Left ventricle myocardium superior (tissue), 1 donor: ENCODE measurements at regions not wholly inside any gene's neighbourhood (a gene's known extent, or its start where the extent isn't known, plus 50 kb on each side); places are given as distances from the start of the nearest gene placed in this dataset.

Experiments
- ATAC-seq: fragments of 200-7000 bp; cut with Tn5 transposase; one replicate; pipeline ENCODE4 v1.9.1; 2020; ENCODE audit warnings: mild to moderate bottlenecking, moderate library complexity
- DNase-seq: peaks from one replicate; pipeline ENCODE4 v3.0.0-alpha.2; 2020
- intact Hi-C: fragments of 100-400 bp; cut with micrococcal nuclease; formaldehyde crosslinking; loops from one replicate; pipeline ENCODE4 v1.11.0; 2022
- donor health status: DM: no; HTN: yes; CAD: no; lungs with severe emphysema.

DNA sequence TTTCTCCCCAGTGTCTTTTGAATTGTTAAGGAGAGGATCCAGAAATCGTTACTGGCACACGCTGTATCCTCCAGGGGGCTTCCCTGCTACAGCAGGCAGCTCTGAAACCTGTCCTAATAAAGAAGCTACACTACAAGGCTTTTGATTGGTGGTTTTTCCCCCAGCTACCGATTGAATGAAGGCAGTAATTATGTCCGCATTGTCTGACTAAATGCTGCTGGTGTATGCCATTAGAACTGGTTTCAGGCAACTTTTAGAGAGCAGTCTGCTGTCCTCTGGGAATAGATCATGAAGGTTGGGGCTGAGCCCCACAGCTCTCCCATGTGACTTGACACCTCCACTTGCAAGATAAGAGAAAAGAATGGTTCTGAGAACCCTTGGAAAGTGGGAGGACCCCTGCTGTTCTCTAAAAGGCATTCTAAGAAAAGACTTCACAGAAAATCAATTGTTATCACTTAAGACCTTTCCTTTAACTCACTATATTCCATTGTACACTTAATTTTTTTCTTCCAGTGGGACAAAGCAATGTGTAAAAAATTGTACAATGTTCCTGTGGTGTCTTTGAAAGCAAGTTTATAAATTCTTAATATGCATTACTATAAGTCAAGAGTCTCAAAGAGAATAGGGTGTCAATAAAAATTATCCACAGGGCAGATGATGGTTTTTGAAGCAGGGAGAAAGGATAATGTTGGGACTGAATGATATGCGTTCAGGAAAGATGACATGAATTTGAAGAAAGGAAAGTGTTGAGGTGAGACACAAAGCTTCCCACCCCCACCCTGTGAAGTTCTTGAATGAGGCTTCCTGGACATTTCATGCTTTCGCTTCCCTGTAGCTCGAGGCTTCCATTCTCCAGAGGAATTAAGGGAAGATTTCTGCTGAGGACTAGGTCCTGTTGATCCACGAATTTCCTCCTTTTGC, 53.0 kb upstream of the DAZL start:
- ATAC-seq = no peak
- intact Hi-C loops = no loop called here
- DNase-seq = no peak

DNA sequence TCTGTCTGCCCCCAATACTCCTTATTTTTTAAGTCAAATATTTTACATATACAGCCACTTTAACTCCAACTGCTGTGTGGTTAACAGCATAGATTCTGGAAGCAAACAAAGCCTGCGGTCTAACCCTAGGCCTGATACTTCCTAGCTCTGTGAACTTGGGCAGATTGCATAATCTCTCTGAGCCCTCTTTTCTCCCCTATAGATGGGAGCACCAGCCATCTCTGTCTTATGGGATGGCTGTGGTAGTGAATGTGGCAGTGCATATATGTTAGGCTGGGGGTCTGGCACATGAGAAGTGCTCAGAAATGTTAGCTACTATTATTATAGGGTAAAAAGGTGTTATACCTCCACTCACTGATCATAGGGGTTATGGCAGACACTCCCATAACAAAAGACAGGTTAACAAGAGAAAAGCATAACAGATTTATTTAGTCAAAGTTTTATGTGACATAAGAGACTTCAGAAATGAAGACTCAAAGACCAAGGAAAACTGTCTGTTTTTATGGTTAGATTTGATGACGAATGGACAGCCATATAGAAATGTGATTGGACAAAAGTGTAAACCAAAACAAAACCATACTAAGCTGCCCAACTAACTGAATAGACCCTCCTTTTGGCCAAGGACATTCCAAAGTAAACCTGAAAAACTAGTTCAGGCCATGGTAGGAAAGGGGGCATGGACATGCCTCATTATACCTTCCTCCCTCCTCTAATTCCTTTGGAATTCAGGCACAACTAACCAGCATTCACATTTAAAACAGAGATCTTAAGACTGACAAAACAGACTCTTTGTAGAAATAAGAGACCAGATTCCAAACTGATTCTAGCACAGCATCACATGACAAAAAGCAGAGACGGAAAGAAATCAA, 53.9 kb upstream of the DAZL start:
- DNase-seq (no peak), ATAC-seq (no peak)
- intact Hi-C loops = no loop called here

DNA sequence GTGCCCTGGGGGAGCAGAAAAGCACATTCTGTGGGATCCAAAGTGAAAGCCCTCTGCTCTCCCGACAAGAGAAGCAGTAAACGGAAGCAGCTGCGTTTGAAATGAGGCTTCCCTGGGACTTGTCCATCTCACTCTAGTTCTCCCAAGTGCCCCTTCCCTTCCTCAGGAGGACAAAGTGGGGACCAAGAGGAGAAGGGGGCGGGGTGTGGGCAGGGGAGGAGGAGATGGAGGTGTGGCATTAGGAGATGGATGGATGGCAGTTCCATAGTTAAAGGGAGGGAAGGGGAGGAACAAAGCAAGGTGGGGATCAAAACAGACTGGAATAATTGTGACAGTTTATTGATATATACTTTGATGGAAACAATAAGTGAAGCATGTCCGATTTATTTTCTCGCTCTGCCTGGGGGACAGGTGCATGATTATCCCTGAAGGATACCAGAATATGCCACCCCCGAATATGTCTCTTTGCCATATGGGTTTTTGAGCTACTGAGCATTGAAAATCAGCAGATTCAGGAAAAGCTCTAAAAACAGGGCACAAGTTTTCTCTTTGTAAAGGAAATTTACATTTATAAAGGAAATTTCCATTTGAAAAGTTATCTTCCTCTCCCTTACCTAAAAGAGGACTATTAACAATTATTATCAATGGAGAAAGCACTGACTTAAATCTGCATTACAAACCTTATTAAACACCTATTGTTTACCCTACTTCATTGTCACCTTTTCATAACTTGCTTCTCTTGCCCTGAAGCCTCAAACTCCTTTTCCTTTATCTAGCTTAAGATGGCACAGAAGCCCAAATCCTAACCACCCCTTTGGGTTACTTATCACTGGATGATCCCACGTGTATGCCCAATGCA, 58.9 kb upstream of the DAZL start:
- intact Hi-C loops = no loop called here
- ATAC-seq = no peak
- DNase-seq = no peak

DNA sequence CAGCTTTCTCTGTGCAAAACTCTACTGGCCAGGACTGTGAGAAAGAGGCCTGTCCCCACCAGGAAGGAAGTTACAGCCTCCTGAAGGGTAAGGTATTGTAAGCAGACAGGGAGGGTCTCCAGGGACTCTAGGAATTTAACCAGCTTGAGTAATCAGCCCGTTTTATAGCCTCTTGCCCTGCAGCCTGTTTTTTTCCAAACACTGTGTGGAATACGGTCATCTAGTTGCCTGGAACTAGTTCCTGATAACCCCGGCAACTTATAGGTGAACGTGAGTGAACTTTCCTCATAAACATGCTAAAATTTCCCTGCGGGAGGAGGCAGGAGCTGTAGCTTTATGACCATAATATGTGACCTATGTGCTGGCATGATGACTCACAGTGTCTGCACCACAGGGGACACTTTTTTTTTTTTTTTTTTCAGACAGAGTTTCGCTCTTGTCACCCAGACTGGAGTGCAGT, 60.1 kb upstream of the DAZL start:
- intact Hi-C loops = no loop called here
- DNase-seq (no peak), ATAC-seq (peak; percentile 41)

DNA sequence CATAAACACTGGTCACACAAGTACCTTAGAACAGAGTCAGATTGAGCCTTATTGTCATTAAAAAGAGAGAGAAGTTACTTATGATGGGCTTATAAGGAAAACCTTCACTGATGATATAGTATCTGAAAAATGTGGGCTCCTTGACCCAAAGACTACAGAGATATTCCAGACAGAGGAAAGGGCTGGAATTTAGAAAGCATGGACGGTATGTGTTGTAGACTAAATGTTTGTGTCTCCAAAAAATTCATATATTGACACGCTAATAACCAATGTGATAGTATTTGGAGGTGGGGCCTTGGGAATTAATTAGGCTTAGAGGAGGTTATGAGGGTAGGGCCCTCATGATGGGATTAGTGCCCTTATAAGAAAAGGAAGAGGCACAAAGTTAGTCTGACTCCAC, 61.0 kb upstream of the DAZL start:
- DNase-seq (no peak), ATAC-seq (no peak)
- intact Hi-C loops = no loop called here

DNA sequence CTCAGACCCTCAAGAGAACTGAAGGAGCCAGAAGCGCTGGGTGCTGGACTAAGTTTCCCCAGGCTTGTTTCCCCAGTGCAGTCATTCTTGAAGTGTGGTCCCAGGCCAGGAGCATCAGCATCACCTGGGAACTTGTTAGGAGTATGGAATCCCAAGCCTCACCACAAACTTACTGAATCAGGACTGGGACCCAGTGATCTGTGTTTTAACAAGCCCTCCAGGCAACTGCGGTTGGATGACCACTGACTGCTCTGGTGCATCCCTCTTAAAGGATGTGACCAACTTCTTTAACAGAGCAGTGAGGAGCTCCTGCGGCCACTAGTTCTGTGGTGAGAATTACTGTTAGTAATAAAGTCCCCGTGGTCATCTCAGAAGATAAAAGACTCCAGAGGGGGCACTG, 62.4 kb upstream of the DAZL start:
- intact Hi-C loops = no loop called here
- no peak for ATAC-seq
- no peak for DNase-seq

DNA sequence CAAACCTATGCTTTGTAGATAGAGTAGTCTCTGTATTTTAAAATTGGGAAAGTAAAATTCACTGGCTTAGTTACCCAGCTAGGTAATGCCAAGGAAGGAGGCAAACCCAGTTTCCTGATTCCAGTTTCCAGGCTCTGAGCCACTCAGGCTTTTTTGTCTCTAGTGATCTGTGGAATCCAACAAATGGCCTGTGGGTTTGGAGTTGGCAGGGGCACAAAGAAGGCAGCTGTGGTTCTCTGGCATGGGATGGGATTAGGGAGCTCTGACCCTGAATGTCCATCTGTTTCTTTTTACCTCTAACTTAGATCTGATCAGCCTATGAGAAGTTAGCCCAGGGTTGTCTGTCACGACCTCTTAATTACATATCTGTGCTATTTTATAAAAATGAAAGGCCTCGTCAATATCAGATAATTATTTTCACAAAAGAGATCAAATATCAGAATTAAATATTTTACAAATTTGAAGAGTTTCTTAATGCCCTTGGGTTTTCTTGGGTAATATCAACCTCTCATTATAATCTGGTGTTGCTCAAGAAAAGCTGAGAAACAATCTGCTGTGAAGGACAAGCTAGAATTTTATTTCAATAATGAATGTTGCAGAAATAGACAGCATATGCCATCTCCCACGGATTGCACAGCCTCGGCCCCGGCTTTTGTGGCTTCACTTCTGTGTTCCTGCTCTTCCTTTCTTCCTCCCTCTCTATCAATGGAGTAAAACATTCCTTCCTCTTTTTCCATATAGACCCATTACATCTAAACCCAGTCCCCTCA, 63.7 kb upstream of the DAZL start:
- ATAC-seq (no peak), DNase-seq (peak; percentile 23)
- intact Hi-C loops = no loop called here

DNA sequence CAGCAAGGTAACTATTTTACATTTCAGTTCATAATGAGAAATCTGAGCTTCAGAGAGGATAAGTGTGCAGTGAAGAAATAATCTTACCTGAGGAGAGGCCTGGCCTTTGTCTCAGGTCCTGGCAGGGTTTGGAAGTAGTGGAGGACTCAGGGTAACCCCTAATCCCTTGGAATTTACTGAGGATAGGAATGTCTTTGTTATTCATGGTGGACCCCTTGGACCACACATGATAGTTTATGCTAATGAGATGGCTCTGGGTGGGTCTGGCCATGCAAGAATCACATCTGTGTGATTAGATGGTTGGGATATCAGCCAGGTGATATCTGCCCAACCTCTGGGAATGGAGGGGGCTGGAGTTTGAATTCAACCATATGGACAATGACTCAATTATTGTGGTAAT, 65.0 kb upstream of the DAZL start:
- DNase-seq = no peak
- ATAC-seq = no peak
- intact Hi-C loops = no loop called here

DNA sequence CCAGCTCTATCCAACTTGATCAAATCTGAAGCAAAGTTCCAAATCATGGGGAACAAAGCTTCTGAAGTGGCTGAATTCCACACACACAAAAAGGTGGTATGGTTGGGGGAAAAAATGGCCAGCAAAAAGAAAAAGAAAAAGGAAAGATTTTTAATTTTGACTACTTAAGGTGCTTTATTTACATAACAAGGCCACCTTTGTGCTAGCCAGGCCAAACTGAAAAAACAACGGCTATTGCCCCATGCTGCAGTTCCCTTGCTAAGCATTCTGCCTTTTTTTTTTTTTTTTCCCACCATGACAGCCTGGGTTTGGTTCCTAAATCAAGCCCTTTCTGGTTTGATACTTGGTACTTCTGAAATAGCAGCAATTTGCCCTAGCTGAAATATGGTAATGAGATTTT, 66.5 kb upstream of the DAZL start:
- DNase-seq (no peak), ATAC-seq (no peak)
- intact Hi-C loops = no loop called here

DNA sequence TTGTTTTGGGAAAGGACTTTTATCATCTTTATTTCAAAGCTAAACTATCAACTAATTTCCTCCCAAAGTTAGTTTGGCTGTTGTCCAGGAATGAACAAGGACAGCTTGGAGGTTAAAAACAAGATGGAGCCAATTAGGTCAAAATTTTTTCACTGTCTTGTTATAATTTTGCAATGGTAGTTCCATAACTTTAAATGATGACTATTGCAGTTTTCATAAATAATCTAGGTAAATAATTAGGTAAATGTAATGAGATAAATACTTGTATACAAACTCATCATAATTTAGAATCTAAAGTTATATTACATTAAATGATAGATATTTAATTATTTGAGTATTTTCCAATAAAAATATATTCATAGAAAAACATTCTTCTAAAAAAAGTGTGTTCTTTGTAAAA, 68.3 kb upstream of the DAZL start:
- intact Hi-C loops = no loop called here
- no peak for DNase-seq
- no peak for ATAC-seq

DNA sequence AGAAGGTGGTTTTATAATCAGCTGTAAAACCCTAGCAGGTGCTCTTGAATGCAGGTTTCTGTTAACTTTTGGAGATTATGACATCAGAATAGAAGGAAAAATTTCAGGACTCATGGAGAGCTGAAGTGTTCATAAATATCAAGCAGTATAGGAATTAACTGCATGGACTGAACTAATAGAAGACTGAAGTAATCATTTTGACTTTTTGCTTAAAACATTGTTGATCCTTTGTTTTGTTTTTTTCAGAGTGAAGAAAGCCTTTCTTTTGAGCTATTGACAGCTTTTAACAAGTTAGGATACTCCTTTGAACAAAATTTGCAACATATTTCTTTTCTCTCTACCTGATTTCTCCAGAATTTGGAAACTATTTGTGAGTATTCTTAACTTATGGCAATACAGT, 70.6 kb upstream of the DAZL start:
- no peak for ATAC-seq
- no peak for DNase-seq
- intact Hi-C loops = no loop called here

DNA sequence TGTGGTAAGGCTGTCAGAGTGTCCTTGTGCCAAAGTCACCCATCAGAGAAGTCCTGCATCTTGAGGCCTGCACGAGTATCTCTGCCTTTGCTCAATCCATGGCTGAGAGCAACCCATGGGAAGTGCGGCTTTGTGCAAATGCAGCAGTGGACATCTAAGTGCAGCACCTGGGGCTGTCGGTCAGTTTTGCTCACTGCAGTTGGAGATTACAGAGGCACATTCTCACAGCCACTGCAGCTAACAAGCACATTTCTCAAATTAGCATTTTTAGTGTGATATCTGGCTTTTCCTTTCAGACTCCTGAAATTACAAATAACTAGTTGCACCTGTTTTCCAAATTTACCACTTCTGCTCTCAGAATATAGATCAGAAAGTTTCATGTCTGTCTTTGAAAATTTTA, 81.5 kb upstream of the DAZL start:
- intact Hi-C loops = no loop called here

DNA sequence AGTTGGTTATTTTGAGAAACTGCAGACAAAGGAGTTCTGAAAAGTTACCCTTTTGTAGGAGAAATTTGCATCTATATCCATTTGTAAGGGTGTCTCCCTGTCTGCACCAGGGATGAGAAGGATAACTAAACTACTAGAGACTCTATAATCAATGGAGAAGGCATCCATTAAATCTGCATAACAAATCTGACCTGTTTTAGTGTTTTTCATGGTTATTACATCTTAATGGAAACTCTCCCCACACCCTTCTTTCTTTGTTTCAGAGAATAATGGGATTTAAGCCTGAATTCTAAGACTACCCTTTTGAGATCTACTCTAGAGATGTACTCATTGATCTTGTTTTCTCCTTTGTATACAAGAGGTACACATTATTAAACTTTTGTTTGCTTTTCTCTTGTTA, 82.0 kb upstream of the DAZL start:
- ATAC-seq = no peak
- intact Hi-C loops = no loop called here
- DNase-seq = no peak

More for the DNA sequence above, 81.5 kb upstream of the DAZL start:
- ATAC-seq (no peak), DNase-seq (no peak)

DNA sequence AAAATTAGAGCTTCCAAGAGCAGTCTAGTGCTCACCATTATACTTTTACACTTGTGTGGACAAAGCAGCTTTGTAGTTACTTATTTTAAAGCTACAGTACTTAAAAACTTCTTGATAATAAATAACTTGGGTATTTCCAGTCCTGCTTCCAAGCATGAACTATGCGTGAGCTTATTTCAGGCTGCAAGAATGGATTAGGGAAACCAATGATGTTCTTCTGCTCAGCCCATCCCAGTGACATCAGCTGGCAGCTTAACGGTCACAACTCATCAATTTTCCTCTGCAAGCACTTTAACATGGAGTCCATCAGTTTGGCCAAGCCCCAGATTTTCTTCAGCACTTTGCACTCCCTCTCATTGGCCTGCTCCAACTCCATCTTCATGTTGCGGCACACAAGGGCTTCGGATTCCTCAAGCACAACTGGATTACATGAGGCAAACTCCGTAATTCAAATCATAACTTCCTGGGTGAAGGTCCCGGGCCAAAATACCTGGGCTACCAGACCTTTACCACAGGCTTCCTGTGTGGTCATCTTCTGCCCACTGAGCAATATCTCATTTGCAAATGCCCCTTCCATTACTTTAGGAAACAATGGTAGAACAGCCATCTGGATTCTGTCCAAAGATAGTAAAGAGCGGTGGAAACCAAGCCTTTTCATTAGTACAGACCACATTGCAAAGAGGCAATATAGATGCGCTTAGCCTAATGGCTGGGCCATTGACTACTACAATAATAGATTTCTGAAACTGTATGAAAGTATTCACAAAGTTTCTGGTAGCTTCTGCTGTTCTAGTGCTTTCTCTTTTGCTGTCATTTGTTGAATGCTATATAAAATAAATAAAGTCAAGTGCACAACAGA, 87.5 kb upstream of the DAZL start:
- no peak for ATAC-seq
- intact Hi-C loops = no loop called here
- DNase-seq = no peak

DNA sequence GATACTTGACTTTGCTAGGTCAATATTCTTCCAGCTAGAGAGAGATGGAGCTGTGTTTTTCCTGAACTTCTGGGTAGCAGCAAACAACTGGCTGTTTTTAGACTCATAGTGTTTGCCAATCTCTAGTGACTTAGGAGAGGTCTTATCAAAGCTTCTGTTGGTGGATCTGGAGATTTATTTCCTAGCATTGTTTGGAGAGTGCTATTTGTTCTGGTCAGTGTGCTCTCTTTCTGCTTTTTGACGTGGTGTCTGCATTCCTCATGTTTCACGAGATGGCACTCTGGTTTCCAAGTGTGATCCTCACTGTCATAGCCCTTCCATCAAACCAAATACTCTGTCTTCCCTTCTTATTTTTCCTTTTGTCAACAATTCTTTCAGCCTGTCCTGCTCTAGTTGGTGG, 88.6 kb upstream of the DAZL start:
- intact Hi-C loops = no loop called here
- DNase-seq (no peak), ATAC-seq (no peak)

DNA sequence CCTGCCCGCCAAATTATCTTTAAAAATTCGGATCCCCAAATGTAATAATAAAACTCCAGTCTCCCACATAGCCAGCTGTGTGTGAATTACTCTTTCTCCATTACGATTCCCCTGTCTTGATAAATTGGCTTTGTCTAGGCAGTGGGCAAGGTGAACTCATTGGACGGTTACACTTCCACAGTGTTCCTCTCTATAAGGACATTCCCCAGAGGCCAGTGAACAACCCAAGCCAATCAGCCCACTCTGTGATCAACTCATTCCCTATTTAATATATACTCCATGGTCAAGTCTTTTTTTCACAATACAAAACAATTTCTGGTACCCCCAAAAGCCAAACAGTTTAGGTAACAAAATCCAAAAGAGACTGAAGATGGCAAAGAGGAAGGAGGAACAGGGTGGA, 90.5 kb upstream of the DAZL start:
- intact Hi-C loops = no loop called here
- ATAC-seq (no peak), DNase-seq (no peak)

DNA sequence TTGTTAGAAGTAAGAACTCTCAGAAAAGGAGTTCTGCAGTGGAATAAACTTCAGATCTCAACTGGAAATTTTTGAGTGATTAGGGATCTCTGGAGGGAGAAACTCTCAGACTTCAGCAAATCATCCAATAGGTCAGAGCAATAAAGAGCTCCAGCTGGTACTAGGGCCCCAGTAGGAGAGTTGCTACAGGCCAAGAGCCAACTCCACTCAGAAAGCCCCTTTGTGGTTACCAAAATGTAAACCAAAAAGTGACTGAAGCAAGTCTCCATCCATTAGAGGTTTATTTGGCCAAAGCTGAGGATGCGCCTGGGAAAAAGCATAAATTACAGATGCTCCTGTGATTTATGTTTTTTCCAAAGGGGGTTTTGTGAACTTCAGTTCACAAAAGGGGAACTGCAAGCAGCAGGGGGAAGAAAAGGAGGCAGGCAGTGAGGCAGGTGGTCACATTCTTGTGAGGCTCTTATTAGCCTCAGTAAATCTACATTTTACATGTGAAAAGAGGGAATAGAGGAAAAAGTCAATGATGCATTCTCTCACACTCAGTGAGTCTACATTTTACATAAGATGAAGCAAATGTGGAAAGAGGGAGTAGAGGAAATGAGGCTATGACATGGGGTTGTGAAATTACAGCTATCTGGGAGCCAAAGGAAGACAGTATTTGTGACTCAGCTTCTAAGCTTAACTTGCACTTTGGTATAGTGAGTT, 92.4 kb upstream of the DAZL start:
- ATAC-seq (no peak), DNase-seq (no peak)
- intact Hi-C loops = no loop called here
